SK-N-SH treated with all-trans-retinoic acid at 6 μM for 48 hours (cell line): ENCODE measurements at regions not wholly inside any gene's neighbourhood (a gene's known extent, or its start where the extent isn't known, plus 50 kb on each side); places are given as distances from the start of the nearest gene placed in this dataset.

ENCODE experiments used
- ATAC-seq: fragments of 200-7000 bp; cut with Tn5 transposase; 3 replicates; pipeline ENCODE4 v1.9.1; 2020; ENCODE audit warnings: mild to moderate bottlenecking, moderate library complexity
- CREB5 ChIP-seq: fragments of 250-450 bp; sonication (Bioruptor Pico); IDR thresholded peaks from 2 replicates; pipeline ENCODE4 v1.5.1; 2020; ENCODE audit warnings: low read depth, mild to moderate bottlenecking, moderate library complexity
- CSDC2 ChIP-seq: fragments of 250-450 bp; sonication (Bioruptor Pico); IDR thresholded peaks from 2 replicates; pipeline ENCODE4 v1.5.0; 2020; ENCODE audit warnings: mild to moderate bottlenecking, moderate library complexity
- CSRNP3 ChIP-seq: fragments of 250-450 bp; sonication (Bioruptor Pico); IDR thresholded peaks from 2 replicates; pipeline ENCODE4 v1.5.1; 2021; ENCODE audit warnings: mild to moderate bottlenecking, moderate library complexity
- ESRRG ChIP-seq: fragments of 250-450 bp; sonication (Bioruptor Pico); IDR thresholded peaks from 2 replicates; pipeline ENCODE4 v1.6.1; 2021; ENCODE audit warnings: mild to moderate bottlenecking
- ISL1 ChIP-seq: fragments of 250-450 bp; sonication (Bioruptor Pico); IDR thresholded peaks from 2 replicates; pipeline ENCODE4 v2.1.2; 2022; ENCODE audit warnings: mild to moderate bottlenecking, moderate library complexity
- OSR1 ChIP-seq: fragments of 250-450 bp; sonication (Bioruptor Pico); IDR thresholded peaks from 2 replicates; pipeline ENCODE4 v1.8.0; 2022; ENCODE audit warnings: moderate library complexity, mild to moderate bottlenecking, inconsistent platforms
- PATZ1 ChIP-seq: fragments of 250-450 bp; sonication (Bioruptor Pico); IDR thresholded peaks from 2 replicates; pipeline ENCODE4 v1.8.0; 2020; ENCODE audit warnings: mild to moderate bottlenecking, moderate library complexity, borderline replicate concordance
- POU6F1 ChIP-seq: fragments of 250-450 bp; sonication (Bioruptor Pico); IDR thresholded peaks from 2 replicates; pipeline ENCODE4 v1.8.0; 2021; ENCODE audit warnings: low read depth, mild to moderate bottlenecking, moderate library complexity, borderline replicate concordance
- PPARA ChIP-seq: fragments of 250-450 bp; sonication (Bioruptor Pico); IDR thresholded peaks from 2 replicates; pipeline ENCODE4 v1.5.0; 2020; ENCODE audit warnings: mild to moderate bottlenecking, borderline replicate concordance
- RARB ChIP-seq: fragments of 250-450 bp; sonication (Bioruptor Pico); IDR thresholded peaks from 2 replicates; pipeline ENCODE4 v1.8.0; 2021; ENCODE audit warnings: mild to moderate bottlenecking, moderate library complexity
- SNAI2 ChIP-seq: fragments of 250-450 bp; sonication (Bioruptor Pico); IDR thresholded peaks from 2 replicates; pipeline ENCODE4 v1.5.0; 2020; ENCODE audit warnings: mild to moderate bottlenecking, moderate library complexity
- TCF4 ChIP-seq: fragments of 250-450 bp; sonication (Bioruptor Pico); IDR thresholded peaks from 2 replicates; pipeline ENCODE4 v1.8.0; 2021; ENCODE audit warnings: mild to moderate bottlenecking, moderate library complexity, borderline replicate concordance
- TOX ChIP-seq: fragments of 250-450 bp; sonication (Bioruptor Pico); IDR thresholded peaks from 2 replicates; pipeline ENCODE4 v1.8.0; 2021; ENCODE audit warnings: mild to moderate bottlenecking, moderate library complexity, borderline replicate concordance
- TSHZ2 ChIP-seq: fragments of 250-450 bp; sonication (Bioruptor Pico); IDR thresholded peaks from 2 replicates; pipeline ENCODE4 v1.5.0; 2020; ENCODE audit warnings: mild to moderate bottlenecking, moderate library complexity
- ZFP3 ChIP-seq: fragments of 250-450 bp; sonication (Bioruptor Pico); IDR thresholded peaks from 2 replicates; pipeline ENCODE4 v1.5.0; 2020; ENCODE audit warnings: mild to moderate bottlenecking, moderate library complexity
- ZFP30 ChIP-seq: fragments of 450-650 bp; formaldehyde crosslinking; IDR thresholded peaks from 2 replicates; pipeline ENCODE4 v1.5.0; 2022; ENCODE audit warnings: mild to moderate bottlenecking, moderate library complexity
- ZNF70 ChIP-seq: fragments of 450-650 bp; formaldehyde crosslinking; IDR thresholded peaks from 2 replicates; pipeline ENCODE4 v1.5.0; 2020; ENCODE audit warnings: mild to moderate bottlenecking, moderate library complexity
- ZNF8 ChIP-seq: fragments of 450-650 bp; formaldehyde crosslinking; IDR thresholded peaks from 2 replicates; pipeline ENCODE4 v1.5.0; 2020; ENCODE audit warnings: mild to moderate bottlenecking, moderate library complexity

- ATAC-seq, result peak; percentile 71
- TF ChIP-seq TOX (CRISPR knock-in tag) (no peak), TCF4 (CRISPR knock-in tag) (peak; percentile 36; the same call in 1 of the 2 replicates), OSR1 (CRISPR knock-in tag) (no peak), ISL1 (CRISPR knock-in tag) (peak; percentile 87), CREB5 (CRISPR knock-in tag) (peak; percentile 72; the same call in 1 of the 2 replicates)
These were observed 329.6 kb upstream of the ARRDC3 start for GRCh38 chr5:91712718-91713117.

GRCh38 chr5:91707521-91707841 lies 324.4 kb upstream of the ARRDC3 start:
- peak; percentile 92 for ATAC-seq
- TF ChIP-seq ZNF70 (no peak), ZNF8 (CRISPR knock-in tag) (no peak), CREB5 (CRISPR knock-in tag) (no peak), TOX (CRISPR knock-in tag) (no peak; the same call in 1 of the 2 replicates), RARB (CRISPR knock-in tag) (no peak), CSRNP3 (CRISPR knock-in tag) (0 out of 2 replicates have a peak, but pooled peaks have one; percentile 3), PPARA (no peak), ZFP30 (CRISPR knock-in tag) (no peak)

- TF ChIP-seq ISL1 (CRISPR knock-in tag) (peak; percentile 94), TOX (CRISPR knock-in tag) (peak; percentile 93; the same call in 1 of the 2 replicates), POU6F1 (CRISPR knock-in tag) (peak; percentile 88; the same call in 1 of the 2 replicates), CREB5 (CRISPR knock-in tag) (peak; percentile 82; the same call in 1 of the 2 replicates), ZFP3 (0 out of 2 replicates have a peak, but pooled peaks have one; percentile 16), ZNF70 (no peak), PATZ1 (CRISPR knock-in tag) (peak; percentile 83; the same call in 1 of the 2 replicates), SNAI2 (no peak)
- peak; percentile 95 for ATAC-seq
These were observed 323.8 kb upstream of the ARRDC3 start for GRCh38 chr5:91706785-91707520.

GRCh38 chr5:91703128-91703527 lies 320.0 kb upstream of the ARRDC3 start:
- ATAC-seq, result no peak
- no peak for TF ChIP-seq OSR1 (CRISPR knock-in tag)
- no peak for TF ChIP-seq CSDC2 (CRISPR knock-in tag)
- no peak for TF ChIP-seq ZNF70
- TF ChIP-seq CSRNP3 (CRISPR knock-in tag), result no peak
- no peak for TF ChIP-seq ESRRG (CRISPR knock-in tag)
- TF ChIP-seq TSHZ2 (CRISPR knock-in tag), result no peak
- TF ChIP-seq RARB (CRISPR knock-in tag), result no peak
